ENCODE measurements at regions not wholly inside any gene's neighbourhood (a gene's known extent, or its start where the extent isn't known, plus 50 kb on each side); places are given as distances from the start of the nearest gene placed in this dataset.

DNA sequence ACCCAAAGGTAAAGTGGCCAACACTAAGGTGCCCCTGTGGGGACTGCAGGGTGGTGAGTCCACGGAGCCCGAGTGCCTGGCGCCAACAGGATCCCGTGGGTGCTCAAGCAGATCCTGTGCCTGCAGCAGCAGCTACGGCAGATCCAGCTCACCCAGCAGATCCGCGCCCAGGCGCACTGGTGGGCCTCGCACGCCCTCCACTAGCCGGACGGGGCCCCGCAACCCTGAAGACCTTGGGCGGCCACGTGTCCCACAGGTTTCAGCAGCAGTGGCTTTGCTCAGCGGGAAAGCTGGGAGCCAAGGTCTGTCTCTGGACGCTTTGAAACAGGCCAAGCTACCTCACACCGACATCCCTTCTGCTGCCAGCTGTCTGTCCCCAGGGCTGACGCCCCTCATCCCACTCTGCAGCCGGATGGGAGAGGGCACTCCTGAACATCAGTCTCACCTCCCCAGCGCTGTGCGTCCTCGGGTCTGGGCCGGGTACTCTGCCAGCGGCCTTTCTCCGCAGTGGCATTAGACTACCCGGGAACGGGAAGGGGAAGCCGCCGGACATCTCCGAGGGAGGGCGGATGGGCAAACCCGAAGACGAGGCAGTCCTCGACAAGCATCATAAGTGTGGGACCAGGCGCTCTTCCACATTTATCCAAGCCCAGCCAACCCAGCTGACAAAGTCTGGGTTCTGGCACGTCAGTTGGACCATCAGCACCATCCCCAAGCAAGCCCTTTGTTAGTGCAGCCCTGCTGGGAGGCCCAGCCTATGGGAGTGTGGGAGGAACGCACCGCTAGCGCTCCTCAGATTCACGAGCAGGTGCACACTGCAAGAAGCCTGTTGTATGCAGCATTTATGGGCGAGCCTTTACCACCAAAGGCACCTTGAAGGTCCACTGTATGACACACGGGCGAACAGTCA, 212.6 kb upstream of the UBE2E2 start:
- Histone ChIP-seq H3K27me3 (no peaks in the 10 kb centered on the region), H3K4me1 (no peaks in the 10 kb centered on the region), H3K27ac (no peak overlapping the region), H3K4me3 (no peak overlapping the region), H3K36me3 (replicated peaks in 1 of 2; ENCODE audit: insufficient read depth in 1 of 2, low read depth in 2 of 2) (no peaks in the 10 kb centered on the region), H3K9me3 (peaks cover 0 to 2% (median 0%) of the 10 kb centered on the region in 3 donors)
- ATAC-seq (no peak), DNase-seq (no peak)
- WGBS, 2 donors, result 90 to 92% methylated on average over 24 to 44 of the region's 44 CpGs
- TF ChIP-seq POLR2A (IDR thresholded peaks at IDR 0.05), result no peak
- intact Hi-C loops (cut with DNase I), result no loop called here

DNA sequence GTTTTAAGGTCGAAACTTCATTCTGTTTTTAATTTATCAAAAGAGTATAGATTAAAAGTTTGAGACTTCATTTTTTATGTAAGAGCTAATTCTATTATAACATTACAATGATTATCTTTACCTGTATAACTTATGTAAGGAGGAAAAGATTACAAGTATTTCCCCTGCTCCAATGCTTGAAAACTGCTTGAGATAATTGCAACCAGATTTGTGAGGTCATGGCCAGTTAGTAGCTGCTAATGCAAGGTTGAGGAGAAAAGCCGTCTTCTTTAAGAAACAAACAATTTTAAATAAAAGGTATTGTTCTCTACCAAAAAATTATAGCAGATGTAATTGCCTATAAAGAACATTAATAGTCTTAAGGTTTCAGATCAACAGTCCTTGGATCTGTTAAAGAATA, 208.3 kb upstream of the UBE2E2 start:
- H3K27ac ChIP-seq, result no peak overlapping the region
- ATAC-seq (no peak), DNase-seq (no peak)
- WGBS, 2 donors, result 62 to 64% methylated on average over 2 of the region's 2 CpGs
- H3K4me3 ChIP-seq, result no peak overlapping the region
- no peaks in the 10 kb centered on the region for H3K36me3 ChIP-seq (replicated peaks in 1 of 2; ENCODE audit: insufficient read depth in 1 of 2, low read depth in 2 of 2)
- no peaks in the 10 kb centered on the region for H3K9me3 ChIP-seq
- TF ChIP-seq, protein P1, sequence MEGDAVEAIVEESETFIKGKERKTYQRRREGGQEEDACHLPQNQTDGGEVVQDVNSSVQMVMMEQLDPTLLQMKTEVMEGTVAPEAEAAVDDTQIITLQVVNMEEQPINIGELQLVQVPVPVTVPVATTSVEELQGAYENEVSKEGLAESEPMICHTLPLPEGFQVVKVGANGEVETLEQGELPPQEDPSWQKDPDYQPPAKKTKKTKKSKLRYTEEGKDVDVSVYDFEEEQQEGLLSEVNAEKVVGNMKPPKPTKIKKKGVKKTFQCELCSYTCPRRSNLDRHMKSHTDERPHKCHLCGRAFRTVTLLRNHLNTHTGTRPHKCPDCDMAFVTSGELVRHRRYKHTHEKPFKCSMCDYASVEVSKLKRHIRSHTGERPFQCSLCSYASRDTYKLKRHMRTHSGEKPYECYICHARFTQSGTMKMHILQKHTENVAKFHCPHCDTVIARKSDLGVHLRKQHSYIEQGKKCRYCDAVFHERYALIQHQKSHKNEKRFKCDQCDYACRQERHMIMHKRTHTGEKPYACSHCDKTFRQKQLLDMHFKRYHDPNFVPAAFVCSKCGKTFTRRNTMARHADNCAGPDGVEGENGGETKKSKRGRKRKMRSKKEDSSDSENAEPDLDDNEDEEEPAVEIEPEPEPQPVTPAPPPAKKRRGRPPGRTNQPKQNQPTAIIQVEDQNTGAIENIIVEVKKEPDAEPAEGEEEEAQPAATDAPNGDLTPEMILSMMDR (IDR thresholded peaks at IDR 0.05), result no peak
- no peak for TF ChIP-seq POLR2A (IDR thresholded peaks at IDR 0.05)
- intact Hi-C loops (cut with DNase I), result no loop called here
- H3K4me1 ChIP-seq, result no peaks in the 10 kb centered on the region
- no peaks in the 10 kb centered on the region for H3K27me3 ChIP-seq

DNA sequence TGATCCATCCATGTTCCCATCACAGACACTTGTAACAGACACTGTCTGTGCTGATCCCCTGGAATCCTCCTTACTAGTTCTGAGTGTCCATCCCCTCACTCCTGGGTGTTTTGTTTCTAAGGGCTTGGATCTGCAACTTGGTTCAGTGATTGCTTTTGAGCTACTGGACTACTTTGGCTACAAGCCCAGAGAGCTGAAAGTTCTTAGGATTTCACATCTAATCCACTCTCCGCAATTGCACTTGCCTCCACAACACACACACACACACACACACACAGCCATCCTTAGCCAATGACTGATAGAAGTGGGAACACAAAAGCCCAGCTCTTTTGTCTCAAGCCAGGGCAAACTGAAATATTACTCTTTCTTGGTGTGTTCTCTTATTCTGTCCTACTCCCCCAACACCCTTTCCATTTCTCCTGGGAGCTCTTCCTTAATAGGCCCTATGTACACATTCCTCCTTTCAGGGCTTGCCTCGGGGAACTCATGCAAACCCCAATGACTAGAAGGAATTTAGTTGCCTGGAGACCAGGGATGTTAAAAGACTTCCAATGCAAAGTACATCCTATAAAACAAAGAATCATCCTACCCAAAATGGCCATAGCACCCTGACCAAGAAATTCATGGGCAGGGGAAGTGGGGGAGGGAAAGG, 206.1 kb upstream of the UBE2E2 start:
- DNase-seq (no peak), ATAC-seq (no peak)
- Histone ChIP-seq H3K27ac (no peak overlapping the region), H3K27me3 (no peaks in the 10 kb centered on the region), H3K4me3 (no peak overlapping the region), H3K4me1 (no peaks in the 10 kb centered on the region), H3K9me3 (no peaks in the 10 kb centered on the region), H3K36me3 (replicated peaks in 1 of 2; ENCODE audit: insufficient read depth in 1 of 2, low read depth in 2 of 2) (no peaks in the 10 kb centered on the region)
- no peak for TF ChIP-seq POLR2A (IDR thresholded peaks at IDR 0.05)
- TF ChIP-seq, protein P1 (IDR thresholded peaks at IDR 0.05), result no peak
- intact Hi-C loops (cut with DNase I), result no loop called here
- 56 to 58% methylated on average over 2 of the region's 2 CpGs for WGBS, 2 donors

DNA sequence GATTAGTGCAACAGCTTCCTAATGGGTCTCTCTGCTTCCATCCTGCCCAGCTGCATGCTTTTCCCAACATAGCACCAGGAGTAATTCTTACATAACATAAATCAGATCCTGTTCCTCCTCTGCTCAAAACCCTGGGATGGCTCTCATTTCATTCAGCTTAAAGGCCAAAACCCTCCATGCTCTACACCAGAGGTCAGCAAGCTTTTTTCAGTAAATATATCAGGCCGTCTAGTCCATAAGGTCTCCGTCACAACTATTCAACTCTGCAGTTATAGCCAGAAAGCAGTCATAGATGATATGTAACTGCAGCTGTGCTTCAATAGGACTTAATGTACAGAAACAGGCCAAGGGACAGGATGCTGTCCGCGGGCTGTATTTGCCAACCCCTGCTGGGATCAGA, 202.8 kb upstream of the UBE2E2 start:
- H3K4me3 ChIP-seq, result no peak overlapping the region
- intact Hi-C loops (cut with DNase I), result no loop called here
- WGBS, 2 donors, result 90 to 94% methylated on average over 4 of the region's 4 CpGs
- H3K36me3 ChIP-seq (replicated peaks in 1 of 2; ENCODE audit: insufficient read depth in 1 of 2, low read depth in 2 of 2), result no peaks in the 10 kb centered on the region
- H3K27me3 ChIP-seq, result no peaks in the 10 kb centered on the region
- H3K9me3 ChIP-seq, result no peaks in the 10 kb centered on the region
- TF ChIP-seq POLR2A (IDR thresholded peaks at IDR 0.05), result no peak
- TF ChIP-seq, protein P1 (IDR thresholded peaks at IDR 0.05), result no peak
- H3K4me1 ChIP-seq, result peaks cover 10% of the 10 kb centered on the region
- ATAC-seq, result no peak
- H3K27ac ChIP-seq, result no peak overlapping the region
- no peak for DNase-seq

DNA sequence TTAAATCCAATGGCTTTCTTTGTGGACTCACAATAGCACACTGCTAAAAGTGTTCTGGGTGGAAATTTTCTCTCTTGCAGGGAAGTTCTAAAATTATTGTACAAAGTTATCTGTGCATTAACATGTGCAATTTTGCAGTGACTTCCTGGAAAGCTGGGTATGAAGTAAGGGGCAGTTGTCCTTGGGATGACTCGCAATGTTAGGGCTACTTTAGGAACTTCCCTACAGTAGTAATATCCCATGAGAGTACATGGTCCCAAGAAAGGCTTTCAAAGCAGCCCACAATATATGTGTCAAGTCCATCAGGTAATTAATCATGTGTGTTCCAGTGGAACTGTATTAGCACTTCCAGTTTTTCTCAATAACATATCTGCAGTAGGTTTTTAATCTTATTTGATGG, 201.0 kb upstream of the UBE2E2 start:
- TF ChIP-seq POLR2A (IDR thresholded peaks at IDR 0.05), result no peak
- TF ChIP-seq, protein P1 (IDR thresholded peaks at IDR 0.05), result no peak
- 56 to 67% methylated on average over 1 of the region's 1 CpG for WGBS, 2 donors
- ATAC-seq, result no peak
- no peaks in the 10 kb centered on the region for H3K27me3 ChIP-seq
- H3K36me3 ChIP-seq (replicated peaks in 1 of 2; ENCODE audit: insufficient read depth in 1 of 2, low read depth in 2 of 2), result no peaks in the 10 kb centered on the region
- intact Hi-C loops (cut with DNase I), result no loop called here
- H3K4me3 ChIP-seq, result no peak overlapping the region
- H3K4me1 ChIP-seq, result peaks cover 10% of the 10 kb centered on the region
- no peak overlapping the region for H3K27ac ChIP-seq
- no peaks in the 10 kb centered on the region for H3K9me3 ChIP-seq
- DNase-seq, result no peak
